GM21515 (cell line): ENCODE measurements at regions not wholly inside any gene's neighbourhood (a gene's known extent, or its start where the extent isn't known, plus 50 kb on each side); places are given as distances from the start of the nearest gene placed in this dataset.

Source experiments
- ATAC-seq: cut with Tn5 transposase; IDR thresholded peaks from one replicate; pipeline ENCODE4 v1.9.1; 2021; ENCODE audit not compliant: unreplicated experiment

- no peak for ATAC-seq
Observed at GRCh38 chr2:200751786-200752185, 59.9 kb upstream of the BZW1 start.

- no peak for ATAC-seq
Observed at GRCh38 chr2:200752332-200752731, 59.4 kb upstream of the BZW1 start.

GRCh38 chr2:200752835-200753234 is 58.9 kb upstream of the BZW1 start:
- no peak for ATAC-seq

- peak; percentile 53 for ATAC-seq
Observed at GRCh38 chr2:200756618-200757321, 54.9 kb upstream of the BZW1 start.

- no peak for ATAC-seq
Observed at GRCh38 chr2:200757399-200757798, 54.3 kb upstream of the BZW1 start.

GRCh38 chr2:200758341-200758740 is 53.4 kb upstream of the BZW1 start:
- no peak for ATAC-seq

GRCh38 chr2:200761266-200761665 is 50.4 kb upstream of the BZW1 start:
- ATAC-seq: no peak
